Skeletal muscle satellite cell (primary cell): ENCODE measurements at regions not wholly inside any gene's neighbourhood (a gene's known extent, or its start where the extent isn't known, plus 50 kb on each side); places are given as distances from the start of the nearest gene placed in this dataset.
A peak's percentile ranks its signal among the peaks of the same experiment; 100 is the strongest.

Experiments used
- H3K27me3 ChIP-seq: 2 replicates; pipeline ENCODE4 v1.7.0; 2013; ENCODE audit warnings: low read length; ENCODE audit not compliant: control insufficient read depth, insufficient read depth
- H3K36me3 ChIP-seq: 2 replicates; pipeline ENCODE4 v1.7.0; 2013; ENCODE audit warnings: mild to moderate bottlenecking, control low read depth, low read length; ENCODE audit not compliant: insufficient read depth
- H3K4me1 ChIP-seq: 2 replicates; pipeline ENCODE4 v1.7.0; 2013; ENCODE audit warnings: low read length; ENCODE audit not compliant: control insufficient read depth, insufficient read depth
- H3K4me2 ChIP-seq: 2 replicates; pipeline ENCODE4 v1.7.0; 2013; ENCODE audit warnings: mild to moderate bottlenecking, low read length
- H3K4me3 ChIP-seq: 2 replicates; pipeline ENCODE4 v1.7.0; 2013; ENCODE audit warnings: low read length
- H3K9ac ChIP-seq: 2 replicates; pipeline ENCODE4 v1.7.0; 2013; ENCODE audit warnings: mild to moderate bottlenecking, low read depth, low read length, moderate library complexity
- H3K9me3 ChIP-seq: replicated peaks from 2 replicates; pipeline ENCODE4 v1.7.0; 2013; ENCODE audit warnings: mild to moderate bottlenecking, control low read depth, low read length

DNA sequence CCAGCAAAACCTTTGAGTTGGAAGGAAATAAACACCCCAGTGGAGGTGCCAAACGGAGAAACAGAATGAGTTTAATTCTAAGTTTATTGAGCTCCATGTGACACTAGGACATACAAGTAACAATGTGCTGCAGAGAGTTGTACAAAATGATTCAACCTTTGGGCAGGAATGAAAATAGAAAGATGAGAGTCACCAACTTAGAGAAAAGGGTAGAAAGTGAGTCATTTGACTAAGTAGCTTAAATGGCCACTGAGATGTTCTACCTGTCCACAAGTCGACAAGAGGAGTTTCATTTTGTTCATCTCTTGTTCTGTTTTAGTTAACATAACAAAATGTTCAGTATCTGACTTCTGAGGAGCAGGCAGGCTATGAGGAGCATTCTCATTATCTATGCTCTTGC is 284.7 kb downstream of the NR2F1-AS1 start:
- H3K36me3 ChIP-seq = no peaks in the 10 kb centered on the region
- H3K4me3 ChIP-seq = no peak overlapping the region
- no peaks in the 10 kb centered on the region for H3K9me3 ChIP-seq
- peaks cover 32% of the 10 kb centered on the region for H3K4me1 ChIP-seq
- H3K4me2 ChIP-seq = no peak overlapping the region
- H3K9ac ChIP-seq = no peak overlapping the region
- H3K27me3 ChIP-seq = no peaks in the 10 kb centered on the region

DNA sequence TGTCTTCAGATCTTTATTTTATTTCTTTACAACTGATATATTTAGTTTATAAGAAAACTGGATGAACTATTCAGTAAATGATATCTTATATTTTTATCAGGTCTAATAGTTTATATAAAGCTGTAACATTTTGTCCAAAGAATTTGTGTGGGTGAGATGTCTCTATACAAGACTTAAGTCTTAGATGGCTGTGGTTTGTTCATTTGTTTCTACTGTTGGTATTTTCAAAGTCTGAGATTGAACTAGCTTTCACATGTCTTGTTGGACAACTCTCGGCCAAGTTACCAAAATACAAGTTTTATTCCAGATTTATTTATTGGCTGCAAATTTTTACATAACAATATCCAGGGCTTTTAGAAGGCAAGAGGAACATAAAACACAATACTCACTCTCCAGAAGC is 286.0 kb downstream of the NR2F1-AS1 start:
- Histone ChIP-seq H3K9me3 (no peaks in the 10 kb centered on the region), H3K36me3 (no peaks in the 10 kb centered on the region), H3K4me2 (no peak overlapping the region), H3K4me1 (peaks cover 32% of the 10 kb centered on the region), H3K9ac (no peak overlapping the region), H3K4me3 (no peak overlapping the region), H3K27me3 (no peaks in the 10 kb centered on the region)

DNA sequence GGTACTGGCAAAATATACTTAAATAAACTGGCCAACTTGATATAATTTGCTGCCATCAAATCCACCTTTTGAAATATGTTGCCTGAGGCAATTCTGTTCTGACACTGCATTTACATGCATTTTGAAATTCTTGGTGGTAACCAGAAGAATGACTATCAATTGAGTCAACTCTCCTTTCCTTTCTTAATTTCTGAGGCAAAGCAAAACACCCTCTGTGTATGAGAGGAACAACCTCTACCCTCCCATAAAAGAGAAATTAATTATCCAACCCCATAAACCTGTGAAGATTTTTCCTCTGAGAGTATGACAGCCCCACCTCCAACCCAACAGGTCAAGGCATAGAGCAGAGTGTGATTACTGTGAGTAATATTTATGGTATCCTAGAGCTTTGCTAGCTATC is 286.8 kb downstream of the NR2F1-AS1 start:
- Histone ChIP-seq H3K9me3 (no peaks in the 10 kb centered on the region), H3K4me2 (peak overlapping the region; percentile 32), H3K4me1 (peaks cover 32% of the 10 kb centered on the region), H3K4me3 (no peak overlapping the region), H3K27me3 (no peaks in the 10 kb centered on the region), H3K9ac (no peak overlapping the region), H3K36me3 (no peaks in the 10 kb centered on the region)

DNA sequence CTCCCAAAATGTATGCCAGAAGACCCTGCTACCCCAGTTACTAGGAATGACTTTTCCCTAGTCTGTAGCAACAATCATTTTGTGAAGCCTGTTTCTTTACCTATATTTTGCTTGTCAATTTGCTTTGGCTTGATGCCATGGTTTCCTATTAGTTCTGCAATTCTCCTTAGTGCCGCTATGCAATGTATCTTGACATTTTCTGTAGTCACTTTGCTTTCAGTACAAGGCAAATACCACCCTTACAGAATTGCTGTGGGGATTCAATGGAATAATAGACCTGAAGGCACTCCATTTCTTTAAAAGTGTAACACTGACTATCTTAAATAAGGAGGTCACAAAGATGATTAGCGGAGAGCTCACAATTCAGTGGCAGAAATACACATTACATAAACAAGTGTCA is 291.1 kb downstream of the NR2F1-AS1 start:
- H3K4me2 ChIP-seq = no peak overlapping the region
- no peaks in the 10 kb centered on the region for H3K27me3 ChIP-seq
- peaks cover 18% of the 10 kb centered on the region for H3K4me1 ChIP-seq
- H3K9me3 ChIP-seq = peaks cover 4% of the 10 kb centered on the region
- H3K9ac ChIP-seq = no peak overlapping the region
- H3K4me3 ChIP-seq = no peak overlapping the region
- H3K36me3 ChIP-seq = no peaks in the 10 kb centered on the region

DNA sequence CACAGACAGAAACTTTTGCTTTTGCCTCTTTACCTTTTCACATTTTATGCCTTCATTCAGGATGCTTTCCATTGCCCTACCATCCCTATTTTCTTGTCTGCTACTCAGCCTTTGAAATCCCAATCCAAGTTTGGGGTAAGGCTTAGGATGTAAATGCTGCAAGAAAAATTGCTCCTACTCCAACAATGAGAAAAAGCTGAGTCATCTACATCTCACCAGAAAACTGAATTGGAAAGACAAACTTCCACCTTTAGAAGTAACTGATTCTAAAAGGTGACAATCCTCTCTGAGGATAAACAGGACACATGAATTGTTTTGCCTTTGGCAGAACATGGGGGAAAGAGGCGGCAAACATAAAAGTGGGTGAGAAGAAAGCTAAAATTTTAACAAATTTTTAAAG is 295.6 kb downstream of the NR2F1-AS1 start:
- Histone ChIP-seq H3K27me3 (no peaks in the 10 kb centered on the region), H3K36me3 (no peaks in the 10 kb centered on the region), H3K9me3 (peaks cover 4% of the 10 kb centered on the region), H3K4me1 (peaks cover 3% of the 10 kb centered on the region), H3K4me2 (no peak overlapping the region), H3K4me3 (no peak overlapping the region), H3K9ac (no peak overlapping the region)

DNA sequence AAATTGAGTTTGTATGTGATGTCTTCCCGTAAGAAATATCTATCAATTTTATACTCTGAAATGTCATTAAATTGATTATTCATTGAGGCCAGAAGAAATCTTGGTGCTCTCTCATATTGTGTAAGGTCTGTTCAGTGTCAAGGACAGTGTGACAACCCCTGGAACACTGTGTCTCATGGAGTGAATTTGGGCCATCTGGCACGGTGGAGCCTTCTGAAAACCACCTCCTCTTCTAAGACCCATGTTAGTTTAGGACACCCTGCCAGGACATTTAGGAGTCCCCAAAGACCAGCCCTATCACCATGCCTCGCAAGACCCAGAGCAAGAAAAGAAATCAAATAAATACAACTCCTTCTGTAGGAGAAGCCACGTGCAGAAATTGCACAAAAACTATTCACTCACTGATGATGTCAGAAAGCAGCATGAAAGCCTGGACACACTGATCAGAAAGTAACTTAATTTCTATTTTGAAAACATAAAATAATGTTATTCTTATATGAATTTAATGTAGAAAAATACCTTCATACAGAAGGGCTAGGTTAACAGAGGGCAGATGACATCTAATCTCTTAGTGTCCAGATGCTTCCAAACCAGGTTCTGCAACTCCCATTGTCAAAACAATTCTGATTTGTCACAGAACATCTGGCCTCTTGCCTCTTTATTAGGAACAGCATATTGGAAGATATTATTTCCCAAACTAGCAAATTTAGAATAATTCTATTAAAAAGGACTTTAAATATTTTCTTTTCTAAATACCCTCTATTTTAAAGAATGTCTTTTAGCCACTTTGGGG is 298.8 kb downstream of the NR2F1-AS1 start:
- Histone ChIP-seq H3K9me3 (peaks cover 4% of the 10 kb centered on the region), H3K4me1 (peaks cover 23% of the 10 kb centered on the region), H3K4me3 (no peak overlapping the region), H3K36me3 (no peaks in the 10 kb centered on the region), H3K27me3 (no peaks in the 10 kb centered on the region), H3K9ac (no peak overlapping the region), H3K4me2 (no peak overlapping the region)

DNA sequence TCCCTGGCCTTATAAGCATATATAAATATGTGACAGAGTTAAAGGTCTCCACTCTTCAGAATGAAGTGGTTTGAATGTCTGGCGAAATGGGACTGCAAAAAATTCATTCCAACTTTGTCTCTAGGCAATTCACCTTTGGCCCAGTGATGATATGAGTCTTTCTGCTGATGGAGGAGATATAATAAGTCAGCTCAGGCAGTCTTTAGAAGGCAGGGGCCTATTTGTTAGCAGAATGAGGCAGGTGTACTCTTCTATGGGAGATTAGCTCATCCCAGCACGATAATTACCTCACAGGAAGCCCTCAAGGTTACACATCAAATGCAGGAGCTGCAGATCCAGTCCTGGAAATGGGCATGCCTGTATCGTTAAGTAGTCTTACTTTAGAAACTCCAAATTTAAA is 300.5 kb downstream of the NR2F1-AS1 start:
- peaks cover 30% of the 10 kb centered on the region for H3K4me1 ChIP-seq
- no peak overlapping the region for H3K4me2 ChIP-seq
- no peaks in the 10 kb centered on the region for H3K9me3 ChIP-seq
- no peak overlapping the region for H3K4me3 ChIP-seq
- H3K27me3 ChIP-seq = no peaks in the 10 kb centered on the region
- no peaks in the 10 kb centered on the region for H3K36me3 ChIP-seq
- H3K9ac ChIP-seq = no peak overlapping the region

DNA sequence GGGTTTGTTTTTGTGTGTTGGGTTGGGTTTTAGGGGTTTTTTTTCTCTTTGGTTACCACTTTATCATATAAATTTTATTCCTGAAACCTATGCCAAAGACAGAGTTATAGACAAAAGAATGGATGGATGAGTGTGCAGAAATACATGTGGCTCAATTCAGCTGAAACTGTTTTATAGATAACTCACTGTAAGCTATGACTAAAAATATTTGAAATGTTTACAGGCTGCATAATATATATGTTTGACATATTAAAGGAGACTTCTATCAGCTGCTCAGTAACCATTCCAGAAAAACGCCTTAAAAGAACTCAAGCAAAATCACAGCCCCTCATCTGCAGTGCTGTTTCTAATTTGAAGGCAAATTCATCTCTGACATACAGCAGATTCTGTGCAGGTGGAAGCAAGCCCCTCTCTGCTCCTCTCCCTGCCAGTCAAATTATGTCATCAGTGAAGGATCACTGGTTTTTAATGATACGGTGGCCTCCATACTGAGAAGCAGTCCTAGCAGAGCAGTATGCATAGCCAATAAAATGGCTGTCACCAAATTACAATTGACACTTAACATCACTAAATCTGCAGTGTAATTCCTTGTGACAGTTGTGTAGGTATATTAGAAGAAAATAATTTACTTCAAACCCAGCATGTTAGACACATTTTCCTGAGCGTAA is 301.6 kb downstream of the NR2F1-AS1 start:
- no peaks in the 10 kb centered on the region for H3K36me3 ChIP-seq
- no peak overlapping the region for H3K4me3 ChIP-seq
- H3K9me3 ChIP-seq = no peaks in the 10 kb centered on the region
- H3K4me2 ChIP-seq = no peak overlapping the region
- no peak overlapping the region for H3K9ac ChIP-seq
- H3K27me3 ChIP-seq = no peaks in the 10 kb centered on the region
- peaks cover 36% of the 10 kb centered on the region for H3K4me1 ChIP-seq

DNA sequence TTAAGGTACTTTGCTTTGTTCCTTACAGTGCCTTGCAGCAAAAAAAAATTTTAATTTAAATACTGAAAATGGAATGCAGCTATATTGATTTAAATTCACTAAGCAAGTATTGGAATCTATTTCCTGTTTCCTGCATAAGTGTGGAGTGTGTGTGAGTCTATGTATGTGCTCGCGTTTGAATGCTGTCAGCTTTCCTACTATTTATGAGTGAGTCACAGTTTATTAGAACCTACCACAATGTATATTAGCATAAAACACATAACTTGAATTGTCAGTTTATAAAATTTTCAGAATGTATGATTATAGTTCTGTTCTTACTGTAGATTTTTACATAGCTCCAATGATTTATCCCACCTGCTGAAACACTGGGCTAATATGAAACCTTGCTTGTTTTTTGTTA is 302.1 kb downstream of the NR2F1-AS1 start:
- Histone ChIP-seq H3K4me1 (peaks cover 42% of the 10 kb centered on the region), H3K27me3 (no peaks in the 10 kb centered on the region), H3K36me3 (no peaks in the 10 kb centered on the region), H3K4me2 (no peak overlapping the region), H3K4me3 (no peak overlapping the region), H3K9me3 (no peaks in the 10 kb centered on the region), H3K9ac (no peak overlapping the region)

DNA sequence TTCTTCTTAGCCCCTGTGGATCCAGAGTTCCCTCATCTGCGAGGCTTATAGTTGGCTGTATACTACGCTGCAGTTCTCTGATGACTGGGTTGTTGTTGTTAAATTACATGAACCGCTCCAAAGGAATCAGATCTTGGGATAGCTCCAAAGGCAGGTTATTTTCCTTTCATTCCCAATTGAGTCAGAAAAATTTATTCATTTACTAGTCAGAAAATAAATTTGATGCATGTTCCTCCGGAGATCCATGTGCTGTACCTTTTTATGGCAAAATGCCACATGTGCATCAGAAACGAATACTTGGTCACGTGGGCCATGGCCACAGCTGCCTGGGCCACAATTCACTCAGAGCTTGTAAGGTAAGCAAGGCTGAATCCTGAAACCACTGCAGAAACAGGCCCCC is 304.0 kb downstream of the NR2F1-AS1 start:
- peaks cover 54% of the 10 kb centered on the region for H3K4me1 ChIP-seq
- H3K9me3 ChIP-seq = peaks cover 9% of the 10 kb centered on the region
- H3K4me3 ChIP-seq = no peak overlapping the region
- H3K9ac ChIP-seq = no peak overlapping the region
- no peaks in the 10 kb centered on the region for H3K36me3 ChIP-seq
- no peak overlapping the region for H3K4me2 ChIP-seq
- no peaks in the 10 kb centered on the region for H3K27me3 ChIP-seq

DNA sequence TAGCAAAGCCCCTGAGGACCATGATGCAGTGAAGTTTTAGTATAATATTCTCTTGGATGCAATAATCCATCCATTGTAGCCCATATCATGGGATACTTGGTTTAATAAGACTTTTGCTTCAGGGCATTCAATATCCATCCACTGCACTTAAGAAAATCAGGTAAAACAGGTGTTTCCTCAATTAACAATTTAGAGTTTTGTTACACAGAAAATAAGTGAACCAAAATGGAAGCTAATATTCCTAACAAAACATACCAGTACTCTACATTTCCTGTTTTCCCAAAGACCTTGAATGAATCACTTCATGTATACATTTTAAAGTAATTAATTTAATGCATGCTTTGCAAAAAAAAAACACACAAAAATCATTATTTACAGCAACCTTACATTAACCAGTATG is 305.6 kb downstream of the NR2F1-AS1 start:
- H3K4me1 ChIP-seq = peaks cover 54% of the 10 kb centered on the region

DNA sequence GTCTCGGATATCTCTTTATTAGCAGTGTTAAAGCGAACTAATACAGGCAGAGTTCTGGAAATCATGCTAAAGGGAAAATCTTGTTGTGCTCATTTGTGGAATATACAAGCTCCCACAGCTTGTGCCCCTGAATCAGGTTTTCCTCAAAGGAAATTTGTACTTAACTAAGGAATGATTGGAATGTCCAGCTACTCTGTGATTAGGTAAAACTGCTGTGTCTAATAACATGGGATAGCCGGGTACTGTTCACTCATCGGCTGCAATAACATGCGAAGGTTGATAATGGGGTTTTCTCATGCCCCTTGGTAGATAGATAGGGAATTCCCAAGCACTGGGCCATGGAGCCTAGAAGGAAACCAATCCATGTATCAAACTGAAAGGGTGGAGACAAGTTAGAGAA is 306.7 kb downstream of the NR2F1-AS1 start:
- Histone ChIP-seq H3K4me1 (peaks cover 50% of the 10 kb centered on the region), H3K4me2 (peak overlapping the region; percentile 10), H3K9ac (no peak overlapping the region), H3K27me3 (no peaks in the 10 kb centered on the region), H3K9me3 (peaks cover 13% of the 10 kb centered on the region), H3K36me3 (no peaks in the 10 kb centered on the region), H3K4me3 (no peak overlapping the region)

More for the DNA sequence above, 305.6 kb downstream of the NR2F1-AS1 start:
- Histone ChIP-seq H3K9me3 (peaks cover 13% of the 10 kb centered on the region), H3K36me3 (no peaks in the 10 kb centered on the region), H3K9ac (no peak overlapping the region), H3K4me2 (no peak overlapping the region), H3K27me3 (no peaks in the 10 kb centered on the region), H3K4me3 (no peak overlapping the region)
